HG02870 (cell line): ENCODE measurements at regions not wholly inside any gene's neighbourhood (a gene's known extent, or its start where the extent isn't known, plus 50 kb on each side); places are given as distances from the start of the nearest gene placed in this dataset.
A peak's percentile ranks its signal among the peaks of the same experiment; 100 is the strongest.

Experiments
- ATAC-seq: cut with Tn5 transposase; IDR thresholded peaks from one replicate; pipeline ENCODE4 v1.9.1; 2021; ENCODE audit warnings: mild to moderate bottlenecking, moderate library complexity; ENCODE audit not compliant: unreplicated experiment

DNA sequence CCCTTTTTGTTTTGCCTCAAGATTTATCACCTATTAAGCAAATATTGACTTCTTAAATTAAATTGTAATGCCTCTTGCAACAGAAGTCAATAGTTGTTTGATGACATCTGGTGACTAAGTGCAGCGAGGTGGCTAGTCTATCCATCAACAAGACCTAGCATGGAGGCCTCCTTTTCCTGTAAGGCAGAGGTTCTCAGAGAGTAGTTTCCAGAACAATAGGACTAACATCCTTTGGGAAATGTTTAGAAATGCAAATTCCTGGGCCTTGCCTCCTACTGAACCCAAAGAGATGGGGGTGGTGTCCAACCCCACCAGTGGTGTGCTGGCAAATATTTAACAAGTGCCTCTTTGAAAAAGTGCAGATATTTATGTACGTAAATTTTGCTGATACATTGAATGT is 143.7 kb downstream of the SCP2D1 start:
- no peak for ATAC-seq

- no peak for ATAC-seq
These were observed 157.5 kb downstream of the SCP2D1 start for GRCh38 chr20:18971121-18971520.

GRCh38 chr20:18971574-18971973 is 158.0 kb downstream of the SCP2D1 start:
- no peak for ATAC-seq

DNA sequence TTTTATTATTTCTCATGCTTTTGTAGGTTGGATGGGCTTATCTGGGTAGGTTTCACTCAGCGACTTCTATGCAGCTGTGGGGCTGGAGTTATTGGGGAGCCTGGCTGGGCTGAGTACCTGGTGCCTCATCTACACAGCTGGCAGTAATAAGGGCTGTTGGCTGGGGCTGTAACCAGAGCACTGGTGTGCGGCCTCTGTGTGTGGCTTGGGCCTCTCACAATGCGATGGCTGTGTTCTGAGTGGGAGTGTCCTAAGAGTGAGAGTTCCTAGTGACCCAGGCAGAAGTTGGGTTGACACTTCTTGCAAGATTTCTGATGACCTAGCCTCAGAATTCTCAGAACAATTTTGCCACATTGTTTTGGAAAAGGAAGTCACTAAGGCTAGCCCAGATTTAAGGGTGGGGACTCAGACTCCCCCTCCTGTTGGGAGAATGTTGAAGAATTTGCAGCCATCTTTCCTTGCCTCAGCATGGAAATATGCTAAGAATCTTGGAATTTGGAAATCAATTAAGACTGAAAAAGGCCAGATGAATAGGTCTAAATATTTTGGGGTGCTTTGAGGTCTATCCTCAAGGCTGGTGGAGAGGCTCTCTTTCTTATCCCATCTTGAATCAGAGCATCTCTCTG is 158.8 kb downstream of the SCP2D1 start:
- no peak for ATAC-seq

GRCh38 chr20:18973529-18974173 is 160.1 kb downstream of the SCP2D1 start:
- no peak for ATAC-seq

- no peak for ATAC-seq
These were observed 161.1 kb downstream of the SCP2D1 start for GRCh38 chr20:18974660-18975059.

GRCh38 chr20:18977441-18977840 is 163.9 kb downstream of the SCP2D1 start:
- ATAC-seq, result no peak

DNA sequence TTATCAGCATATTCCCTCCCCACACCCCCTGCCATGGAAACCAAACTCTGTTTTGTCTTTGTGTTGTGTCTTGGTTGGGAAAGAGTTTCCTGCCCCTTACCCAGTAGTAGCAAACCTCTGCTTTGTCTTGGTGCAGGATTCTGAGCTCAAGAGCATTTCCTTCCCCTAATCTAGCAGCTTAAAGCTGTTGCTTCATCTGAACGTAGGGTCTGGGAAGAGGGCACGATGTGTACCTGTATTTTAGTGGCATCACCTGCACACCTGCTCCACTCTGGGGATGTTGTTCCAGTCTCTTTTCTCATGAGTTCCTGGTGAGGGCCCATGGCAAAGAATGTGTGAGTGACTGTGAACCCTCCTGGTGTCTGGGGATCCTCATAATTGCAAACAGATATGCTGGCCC is 164.7 kb downstream of the SCP2D1 start:
- ATAC-seq, result no peak

DNA sequence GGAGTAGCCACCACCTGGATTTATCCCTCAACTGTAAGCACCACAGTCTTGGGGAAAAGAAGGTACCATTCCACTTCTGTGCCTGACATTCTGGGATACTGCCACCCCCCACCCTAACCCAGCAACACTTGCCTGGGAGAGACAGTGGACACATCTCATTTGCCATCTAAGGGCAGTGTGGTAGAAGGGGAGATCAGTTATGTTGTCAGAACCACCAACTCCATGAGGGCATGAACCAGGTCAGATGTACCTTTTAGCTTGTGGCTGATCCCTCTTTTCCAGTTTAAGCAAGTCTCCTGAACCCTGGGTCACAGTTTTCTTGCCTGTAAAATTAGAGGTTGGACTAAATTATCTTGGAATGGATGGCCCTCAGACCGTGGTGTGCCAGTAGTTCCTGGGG is 165.5 kb downstream of the SCP2D1 start:
- no peak for ATAC-seq

DNA sequence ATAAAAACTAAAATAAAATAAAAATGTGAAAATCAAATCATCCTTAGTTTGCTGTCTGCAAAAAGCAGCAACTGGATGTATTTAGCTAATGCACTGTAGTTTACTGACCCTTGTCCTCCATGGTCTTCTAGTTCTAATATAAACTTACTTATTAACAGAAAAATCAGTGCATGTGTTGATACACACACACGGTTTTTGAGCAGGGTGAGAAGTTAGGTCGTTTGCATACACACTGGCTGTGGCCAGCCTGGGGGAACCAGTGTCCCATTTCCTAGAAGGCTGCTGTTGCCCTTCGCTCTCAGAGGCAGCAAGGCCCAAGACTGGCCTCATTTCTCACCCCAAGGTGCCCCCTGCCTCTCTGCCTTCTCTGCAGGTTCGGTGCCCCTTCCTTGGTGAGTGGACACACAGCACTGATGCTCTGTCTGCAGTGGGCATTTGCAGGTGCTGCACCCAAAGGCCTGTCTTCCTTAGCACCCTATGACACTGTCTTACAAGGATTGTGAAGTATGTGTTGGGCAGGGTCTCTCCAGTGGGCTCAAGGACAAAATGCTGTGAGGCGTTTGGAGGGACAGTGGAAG is 168.5 kb downstream of the SCP2D1 start:
- ATAC-seq, result no peak

GRCh38 chr20:18983796-18984195 is 170.2 kb downstream of the SCP2D1 start:
- no peak for ATAC-seq

- ATAC-seq, result no peak
These were observed 170.9 kb downstream of the SCP2D1 start for GRCh38 chr20:18984238-18985200.

DNA sequence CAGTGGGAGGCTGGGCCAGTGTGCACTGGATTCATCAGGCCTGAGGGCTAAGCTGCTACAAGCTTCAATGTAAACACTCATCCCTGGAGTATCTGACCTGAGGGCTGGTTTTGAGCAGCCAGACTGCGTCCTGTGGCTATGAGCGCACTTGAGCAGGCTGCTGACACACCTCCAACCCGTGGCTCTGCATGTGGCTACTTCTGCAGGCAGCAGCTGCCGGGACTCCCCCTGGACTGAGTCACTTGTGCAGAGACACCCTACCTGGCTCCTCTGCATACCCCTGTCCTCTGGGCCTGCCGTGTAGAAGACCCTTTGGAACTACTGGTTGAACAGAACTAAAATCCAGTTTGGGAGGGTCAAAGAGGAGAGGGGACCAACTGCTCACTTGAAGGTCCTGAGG is 172.0 kb downstream of the SCP2D1 start:
- peak; percentile 57 for ATAC-seq

GRCh38 chr20:18986146-18986830 is 172.7 kb downstream of the SCP2D1 start:
- no peak for ATAC-seq

GRCh38 chr20:18986895-18987580 is 173.5 kb downstream of the SCP2D1 start:
- no peak for ATAC-seq

DNA sequence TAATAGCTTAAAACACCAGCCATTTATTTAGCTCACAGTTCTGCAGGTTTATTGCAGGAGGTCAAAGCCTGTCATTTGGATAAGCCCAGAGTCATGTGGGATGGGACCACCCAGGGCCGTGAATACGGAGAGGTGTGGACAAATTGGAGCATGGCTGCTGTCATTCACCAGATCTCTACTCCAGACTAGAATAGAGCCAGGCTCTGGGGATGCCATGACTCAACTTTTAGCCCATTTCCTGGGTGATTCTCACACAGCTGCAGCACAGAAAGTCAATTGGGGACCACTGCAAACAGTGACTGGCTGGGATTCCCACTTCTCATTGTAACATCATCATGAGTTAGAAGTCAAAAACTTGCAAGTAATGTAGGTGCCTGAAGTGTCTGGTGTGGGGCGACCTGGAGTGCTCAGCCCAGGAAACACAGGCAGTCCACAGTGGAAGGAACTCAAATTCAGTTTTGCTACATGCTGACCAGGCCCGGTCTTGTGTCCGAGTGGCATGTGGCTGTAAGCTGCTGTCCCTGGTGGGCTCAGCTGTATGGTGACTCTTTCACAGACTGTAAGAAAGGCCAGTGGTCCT is 174.3 kb downstream of the SCP2D1 start:
- ATAC-seq, result no peak

DNA sequence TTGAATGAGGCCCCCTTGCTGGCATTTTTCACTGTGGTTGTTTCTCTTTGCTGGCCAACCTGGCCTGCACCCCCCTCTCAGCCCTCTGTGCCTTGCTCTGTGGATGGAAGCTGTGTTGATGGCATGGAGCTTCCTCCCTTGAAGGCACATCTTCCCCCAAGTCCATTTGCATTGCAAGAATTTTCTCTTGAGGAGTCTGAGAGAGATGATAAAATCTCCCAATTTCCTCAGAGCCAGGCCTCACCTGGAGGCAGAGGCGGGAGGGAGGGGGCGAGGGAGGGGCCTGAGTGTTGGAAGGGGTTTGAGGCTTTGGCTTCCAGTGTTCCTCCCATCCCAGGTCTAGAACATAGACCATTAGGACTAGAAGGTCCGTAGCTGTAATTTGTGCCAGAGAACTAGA is 175.1 kb downstream of the SCP2D1 start:
- no peak for ATAC-seq

GRCh38 chr20:18989736-18990474 is 176.3 kb downstream of the SCP2D1 start:
- no peak for ATAC-seq

- no peak for ATAC-seq
These were observed 177.4 kb downstream of the SCP2D1 start for GRCh38 chr20:18991012-18991411.
